ENCODE measurements at regions not wholly inside any gene's neighbourhood (a gene's known extent, or its start where the extent isn't known, plus 50 kb on each side); places are given as distances from the start of the nearest gene placed in this dataset.

- TF ChIP-seq CTCF (IDR thresholded peaks at IDR 0.05 in 4 of 5, conservative IDR thresholded peaks at IDR 0.05 in 1 of 5): no peak
- TF ChIP-seq POLR2A (IDR thresholded peaks at IDR 0.05): no peak
Observed at GRCh38 chr3:164486150-164486549, 592.1 kb downstream of the SI start.

All from gastrocnemius medialis (tissue), 4 donors.